ENCODE measurements at regions not wholly inside any gene's neighbourhood (a gene's known extent, or its start where the extent isn't known, plus 50 kb on each side); places are given as distances from the start of the nearest gene placed in this dataset.
A peak's percentile ranks its signal among the peaks of the same experiment; 100 is the strongest.

DNA sequence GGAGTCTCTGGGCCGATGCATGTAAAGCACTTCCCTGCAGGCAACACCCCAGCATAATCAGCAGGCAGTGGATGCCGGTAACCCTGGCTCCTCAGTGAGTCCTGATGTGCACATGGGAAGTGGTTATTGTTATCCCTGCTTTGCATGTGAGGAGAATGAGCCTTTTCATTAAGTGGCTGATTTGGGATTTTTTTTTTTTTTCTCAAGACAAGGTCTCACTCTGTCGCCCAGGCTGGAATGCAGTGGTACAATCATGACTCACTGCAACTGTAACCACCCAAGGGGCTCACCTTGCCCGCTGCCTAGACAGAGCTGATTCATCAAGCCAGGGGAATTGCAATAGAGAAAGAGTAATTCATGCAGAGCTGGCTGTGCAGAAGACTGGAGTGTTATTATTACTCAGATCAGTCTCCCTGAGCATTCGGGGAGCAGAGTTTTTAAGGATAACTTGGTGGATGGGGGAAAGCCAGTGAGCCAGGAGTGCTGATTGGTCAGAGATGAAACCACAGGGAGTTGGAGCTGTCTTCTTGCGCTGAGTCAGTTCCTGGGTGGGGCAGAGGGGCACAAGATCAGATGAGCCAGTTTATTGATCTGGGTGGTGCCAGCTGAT lies 95.4 kb downstream of the SOCS6 start:
- Mint-ChIP-seq H3K27me3 (no peaks in the 10 kb centered on the region), H3K9me3 (no peaks in the 10 kb centered on the region), H3K4me1 (ENCODE audit: unreplicated experiment) (peaks cover 33% of the 10 kb centered on the region), H3K36me3 (no peaks in the 10 kb centered on the region), H3K27ac (peak overlapping the region; percentile 75), H3K4me3 (peak overlapping the region; percentile 44)
- no peak for DNase-seq (ENCODE audit: extremely low spot score, unreplicated experiment)
- TF ChIP-seq, protein P1, sequence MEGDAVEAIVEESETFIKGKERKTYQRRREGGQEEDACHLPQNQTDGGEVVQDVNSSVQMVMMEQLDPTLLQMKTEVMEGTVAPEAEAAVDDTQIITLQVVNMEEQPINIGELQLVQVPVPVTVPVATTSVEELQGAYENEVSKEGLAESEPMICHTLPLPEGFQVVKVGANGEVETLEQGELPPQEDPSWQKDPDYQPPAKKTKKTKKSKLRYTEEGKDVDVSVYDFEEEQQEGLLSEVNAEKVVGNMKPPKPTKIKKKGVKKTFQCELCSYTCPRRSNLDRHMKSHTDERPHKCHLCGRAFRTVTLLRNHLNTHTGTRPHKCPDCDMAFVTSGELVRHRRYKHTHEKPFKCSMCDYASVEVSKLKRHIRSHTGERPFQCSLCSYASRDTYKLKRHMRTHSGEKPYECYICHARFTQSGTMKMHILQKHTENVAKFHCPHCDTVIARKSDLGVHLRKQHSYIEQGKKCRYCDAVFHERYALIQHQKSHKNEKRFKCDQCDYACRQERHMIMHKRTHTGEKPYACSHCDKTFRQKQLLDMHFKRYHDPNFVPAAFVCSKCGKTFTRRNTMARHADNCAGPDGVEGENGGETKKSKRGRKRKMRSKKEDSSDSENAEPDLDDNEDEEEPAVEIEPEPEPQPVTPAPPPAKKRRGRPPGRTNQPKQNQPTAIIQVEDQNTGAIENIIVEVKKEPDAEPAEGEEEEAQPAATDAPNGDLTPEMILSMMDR (conservative IDR thresholded peaks at IDR 0.05) = no peak

DNA sequence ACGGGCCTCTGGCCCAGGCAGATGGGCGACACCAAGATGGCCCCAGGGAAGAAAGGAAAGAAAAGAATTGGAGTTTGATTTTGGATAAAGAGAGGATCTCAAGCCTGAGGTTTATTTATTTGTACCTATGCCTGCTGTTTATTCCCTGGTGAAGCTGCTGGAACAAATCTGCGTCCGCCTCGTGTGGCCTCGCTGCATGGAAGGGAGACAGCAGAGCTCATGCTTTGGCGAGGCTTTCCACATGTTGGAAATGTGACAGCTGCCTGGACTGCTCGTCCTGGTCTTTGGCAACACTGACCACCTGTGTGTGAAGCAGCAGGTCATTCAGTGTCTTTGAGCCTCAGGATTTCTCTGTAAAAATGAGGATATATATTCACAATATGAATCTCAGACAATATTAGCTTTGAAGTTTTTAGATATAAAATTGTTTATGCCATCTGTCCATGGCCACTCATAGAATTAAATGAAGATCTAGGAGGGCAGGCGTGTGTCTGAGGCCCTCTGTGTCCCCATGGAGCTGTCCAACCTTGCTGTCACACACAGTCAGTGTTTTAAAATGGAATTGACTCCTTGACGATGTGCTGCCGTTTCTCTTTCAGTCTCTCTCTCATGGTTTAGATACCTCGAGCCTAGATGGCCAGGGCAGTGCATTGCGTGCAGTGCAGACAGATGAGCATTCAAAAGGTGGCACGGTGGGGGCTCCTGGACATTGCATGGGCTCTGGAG lies 94.3 kb downstream of the SOCS6 start:
- no peaks in the 10 kb centered on the region for H3K27me3 Mint-ChIP-seq
- no peaks in the 10 kb centered on the region for H3K36me3 Mint-ChIP-seq
- DNase-seq (ENCODE audit: extremely low spot score, unreplicated experiment) = no peak
- H3K27ac Mint-ChIP-seq = peak overlapping the region; percentile 9
- no peak overlapping the region for H3K4me3 Mint-ChIP-seq
- TF ChIP-seq, protein P1 (conservative IDR thresholded peaks at IDR 0.05) = no peak
- H3K9me3 Mint-ChIP-seq = no peaks in the 10 kb centered on the region
- peaks cover 34% of the 10 kb centered on the region for H3K4me1 Mint-ChIP-seq (ENCODE audit: unreplicated experiment)

DNA sequence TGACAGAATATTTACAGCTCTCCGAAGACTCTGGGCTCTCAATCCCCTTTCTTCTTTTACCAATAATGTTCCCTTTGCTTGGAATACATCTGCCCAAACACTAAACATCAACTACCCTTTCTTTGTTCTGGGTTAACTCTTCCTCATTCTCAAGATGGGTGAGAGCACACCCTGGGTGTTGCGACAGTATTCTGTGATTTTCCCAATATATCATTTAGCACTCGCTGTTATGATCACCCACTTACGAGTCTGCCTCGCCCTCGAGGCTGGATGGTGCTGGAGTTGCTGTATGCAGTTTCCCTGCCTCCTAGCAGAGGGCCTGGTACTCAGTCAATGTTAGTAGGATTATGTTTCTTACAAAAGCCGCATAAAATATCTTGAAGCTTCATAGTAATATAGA lies 93.2 kb downstream of the SOCS6 start:
- Mint-ChIP-seq H3K27me3 (no peaks in the 10 kb centered on the region), H3K9me3 (no peaks in the 10 kb centered on the region), H3K27ac (peak overlapping the region; percentile 97), H3K4me3 (peak overlapping the region; percentile 67), H3K4me1 (ENCODE audit: unreplicated experiment) (peaks cover 40% of the 10 kb centered on the region), H3K36me3 (no peaks in the 10 kb centered on the region)
- TF ChIP-seq, protein P1 (conservative IDR thresholded peaks at IDR 0.05) = no peak
- DNase-seq (ENCODE audit: extremely low spot score, unreplicated experiment) = no peak

DNA sequence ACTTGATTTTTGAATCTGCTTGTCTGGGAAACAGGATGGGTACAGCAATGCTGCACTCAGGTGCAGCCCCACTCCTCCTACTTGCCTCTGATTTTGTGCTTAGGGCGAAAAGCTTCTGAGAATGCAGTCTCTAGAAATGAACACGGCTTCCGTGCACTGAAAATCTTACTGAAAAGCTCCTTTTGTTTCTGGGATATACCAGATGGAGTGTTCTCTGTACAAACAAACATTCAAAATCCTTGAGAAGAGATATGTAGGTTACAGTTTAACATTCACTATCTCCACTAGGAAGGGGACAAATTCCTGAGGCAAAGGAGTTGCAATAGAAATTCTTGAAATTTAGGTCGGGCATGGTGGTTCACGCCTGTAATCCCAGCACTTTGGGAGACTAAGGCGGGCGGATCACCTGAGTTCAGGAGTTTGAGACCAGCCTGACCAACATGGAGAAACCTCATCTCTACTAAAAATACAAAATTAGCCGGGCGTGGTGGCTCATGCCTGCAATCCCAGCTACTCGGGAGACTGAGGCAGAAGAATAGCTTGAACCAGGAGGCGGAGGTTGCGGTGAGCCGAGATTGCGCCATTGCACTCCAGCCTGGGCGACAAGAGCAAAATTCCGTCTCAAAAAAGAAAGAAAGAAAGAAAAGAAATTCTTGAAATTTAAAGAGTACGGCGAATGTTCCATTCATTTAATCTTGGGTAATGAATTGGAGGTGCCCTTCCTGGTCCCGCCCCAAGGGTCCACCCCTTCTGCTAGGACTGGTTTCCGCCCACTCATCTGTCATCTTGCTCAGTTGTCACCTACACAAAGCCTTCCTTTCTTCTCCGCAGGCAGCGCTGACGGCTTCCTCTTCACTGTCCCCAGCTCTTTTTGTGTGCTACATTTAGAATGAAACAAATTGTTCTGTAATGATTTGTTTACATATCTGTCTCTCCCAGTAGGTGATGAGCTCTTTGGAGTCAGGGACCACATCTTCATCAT lies 92.4 kb downstream of the SOCS6 start:
- H3K27ac Mint-ChIP-seq = peak overlapping the region; percentile 97
- no peaks in the 10 kb centered on the region for H3K27me3 Mint-ChIP-seq
- no peaks in the 10 kb centered on the region for H3K36me3 Mint-ChIP-seq
- peak overlapping the region; percentile 67 for H3K4me3 Mint-ChIP-seq
- no peaks in the 10 kb centered on the region for H3K9me3 Mint-ChIP-seq
- TF ChIP-seq, protein P1 (conservative IDR thresholded peaks at IDR 0.05) = no peak
- no peak for DNase-seq (ENCODE audit: extremely low spot score, unreplicated experiment)
- H3K4me1 Mint-ChIP-seq (ENCODE audit: unreplicated experiment) = peaks cover 44% of the 10 kb centered on the region

Data from type B pancreatic cell (in vitro differentiated cells).